HUES64 (cell line): ENCODE measurements at regions not wholly inside any gene's neighbourhood (a gene's known extent, or its start where the extent isn't known, plus 50 kb on each side); places are given as distances from the start of the nearest gene placed in this dataset.

ENCODE experiments used
- H3K27ac ChIP-seq: 2 replicates; pipeline ENCODE4 v1.7.0; 2013; ENCODE audit warnings: low read depth, low read length, inconsistent platforms
- H3K27me3 ChIP-seq: 2 replicates; pipeline ENCODE4 v1.6.1; 2013; ENCODE audit warnings: mild to moderate bottlenecking, low read length; ENCODE audit not compliant: insufficient read depth
- H3K36me3 ChIP-seq: 2 replicates; pipeline ENCODE4 v1.6.1; 2013; ENCODE audit warnings: mild to moderate bottlenecking, low read length; ENCODE audit not compliant: insufficient read depth
- H3K4me1 ChIP-seq: 2 replicates; pipeline ENCODE4 v1.6.1; 2013; ENCODE audit warnings: mild to moderate bottlenecking, low read length, moderate library complexity; ENCODE audit not compliant: insufficient read depth
- H3K4me3 ChIP-seq: 2 replicates; pipeline ENCODE4 v1.5.1; 2013; ENCODE audit warnings: mild to moderate bottlenecking, low read length, moderate library complexity
- H3K9ac ChIP-seq: 2 replicates; pipeline ENCODE4 v1.6.1; 2013; ENCODE audit warnings: mild to moderate bottlenecking, low read depth, low read length
- H3K9me3 ChIP-seq: 2 replicates; pipeline ENCODE4 v1.6.1; 2013; ENCODE audit warnings: low read depth, low read length; ENCODE audit not compliant: insufficient read depth
- WGBS: fragments of 150-250, 120-280 bp; methylation state at CpG from one replicate; pipeline ENCODE4 v1.1.7; 2013; ENCODE audit warnings: missing lambda C conversion rate; 5-methylcytosine and 5-hydroxymethylcytosine counted together

DNA sequence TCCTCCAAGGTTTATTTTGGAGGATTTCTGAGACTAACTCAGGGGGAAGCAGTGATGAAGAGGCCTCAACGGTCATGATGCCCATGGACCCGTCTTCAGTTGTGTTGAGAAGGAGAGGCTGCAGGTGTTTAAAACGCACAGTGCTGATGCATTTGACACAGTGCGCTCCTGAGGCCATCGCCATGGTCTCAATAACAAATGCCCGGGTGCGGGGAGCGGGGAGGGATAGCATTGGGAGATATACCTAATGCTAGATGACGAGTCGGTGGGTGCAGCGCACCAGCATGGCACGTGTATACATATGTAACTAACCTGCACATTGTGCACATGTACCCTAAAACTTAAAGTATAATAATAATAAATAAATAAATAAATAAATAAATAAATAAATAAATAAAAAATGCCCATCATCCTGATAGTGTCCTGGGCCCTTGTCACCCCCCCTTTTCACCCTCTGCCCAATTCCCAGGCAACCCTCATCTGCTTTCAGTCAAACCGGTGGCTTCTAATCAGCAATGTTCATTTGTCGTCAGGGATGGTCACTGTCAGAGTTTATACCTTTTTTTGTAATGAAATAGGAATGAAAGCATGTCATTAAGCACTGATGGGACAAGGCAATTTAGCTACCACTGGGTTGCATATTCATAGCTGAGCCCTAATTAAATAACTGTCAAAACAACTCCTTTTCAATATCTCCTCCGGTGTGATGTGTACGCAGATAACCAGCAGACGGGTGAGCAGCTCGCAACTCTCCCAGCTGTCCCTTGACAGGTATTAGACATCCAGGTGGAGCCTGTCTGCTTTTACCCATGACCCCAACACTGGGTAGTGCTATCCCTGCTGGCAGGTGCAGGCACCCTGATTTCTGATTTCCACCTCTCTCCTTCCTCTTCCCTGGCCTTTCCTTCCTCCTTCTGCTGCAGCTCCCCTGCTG lies 95.9 kb downstream of the KCNF1 start:
- no peaks in the 10 kb centered on the region for H3K9me3 ChIP-seq
- no peak overlapping the region for H3K9ac ChIP-seq
- 95% methylated on average over 16 of the region's 18 CpGs for WGBS
- H3K4me1 ChIP-seq, result peaks cover 11% of the 10 kb centered on the region
- no peak overlapping the region for H3K4me3 ChIP-seq
- H3K27ac ChIP-seq, result no peak overlapping the region
- H3K36me3 ChIP-seq, result no peaks in the 10 kb centered on the region
- H3K27me3 ChIP-seq, result no peaks in the 10 kb centered on the region

DNA sequence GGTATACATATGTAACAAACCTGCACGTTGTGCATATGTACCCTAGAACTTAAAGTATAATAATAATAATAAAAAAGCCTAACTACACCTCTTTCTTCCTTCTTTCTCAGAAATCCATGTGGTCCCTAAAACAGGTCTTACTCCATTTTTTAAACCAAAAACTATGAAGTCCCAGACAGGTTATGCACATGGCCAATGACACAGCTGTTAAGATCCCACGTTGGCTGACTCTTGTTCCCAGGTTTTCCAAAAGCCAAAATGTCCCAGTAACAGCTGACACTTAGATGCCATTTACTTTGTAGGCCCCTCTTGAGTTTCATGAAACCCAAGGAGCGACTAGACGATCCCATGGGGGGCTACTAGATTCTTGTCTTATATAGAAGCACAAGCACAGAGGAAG lies 97.0 kb downstream of the KCNF1 start:
- Histone ChIP-seq H3K9ac (no peak overlapping the region), H3K9me3 (no peaks in the 10 kb centered on the region), H3K27ac (no peak overlapping the region), H3K27me3 (no peaks in the 10 kb centered on the region), H3K36me3 (no peaks in the 10 kb centered on the region), H3K4me1 (peaks cover 9% of the 10 kb centered on the region), H3K4me3 (no peak overlapping the region)
- 95% methylated on average over 4 of the region's 4 CpGs for WGBS

DNA sequence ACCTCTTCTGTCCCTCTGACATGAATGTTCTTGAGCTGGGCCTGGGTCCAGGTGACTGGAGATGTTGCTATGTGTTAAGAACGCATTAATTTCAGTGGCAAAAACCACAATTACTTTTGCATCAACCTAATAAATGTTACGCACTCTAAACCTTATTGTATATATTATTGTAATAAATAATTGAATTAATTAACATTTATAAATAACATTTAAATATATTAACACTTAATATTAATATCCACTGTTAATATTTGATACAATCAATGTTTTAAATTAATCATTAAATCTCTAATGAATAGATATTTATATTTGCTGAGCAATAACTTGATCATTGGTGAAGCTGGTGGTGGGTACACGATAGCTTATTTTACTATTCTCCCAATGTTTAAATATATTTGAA lies 97.4 kb downstream of the KCNF1 start:
- Histone ChIP-seq H3K9me3 (no peaks in the 10 kb centered on the region), H3K4me3 (no peak overlapping the region), H3K36me3 (no peaks in the 10 kb centered on the region), H3K27ac (no peak overlapping the region), H3K9ac (no peak overlapping the region), H3K27me3 (no peaks in the 10 kb centered on the region), H3K4me1 (peaks cover 5% of the 10 kb centered on the region)
- no CpG with 5 or more reads among the region's 3 CpGs for WGBS

DNA sequence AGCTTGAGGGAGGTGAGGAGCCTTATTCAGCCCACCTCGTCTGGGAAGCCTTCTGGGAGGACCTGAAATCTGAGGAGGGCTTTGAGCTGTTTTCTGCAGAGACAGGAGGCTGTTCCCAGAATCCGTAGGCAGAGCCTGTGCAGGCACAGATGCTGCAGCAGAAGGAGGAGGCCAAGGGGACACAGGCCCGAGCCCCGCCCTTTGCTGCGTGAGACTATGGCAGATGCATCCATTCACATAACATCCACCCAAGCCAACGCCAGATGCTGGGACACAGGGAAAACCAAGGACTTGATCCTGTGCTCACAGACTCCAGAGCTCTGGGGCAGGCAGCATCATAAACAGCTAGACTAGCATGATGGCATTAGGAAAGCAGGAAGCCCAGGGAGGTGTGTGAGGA lies 98.2 kb downstream of the KCNF1 start:
- Histone ChIP-seq H3K9ac (no peak overlapping the region), H3K27ac (no peak overlapping the region), H3K4me3 (no peak overlapping the region), H3K36me3 (no peaks in the 10 kb centered on the region), H3K27me3 (no peaks in the 10 kb centered on the region), H3K9me3 (no peaks in the 10 kb centered on the region), H3K4me1 (no peaks in the 10 kb centered on the region)
- 86% methylated on average over 6 of the region's 6 CpGs for WGBS

DNA sequence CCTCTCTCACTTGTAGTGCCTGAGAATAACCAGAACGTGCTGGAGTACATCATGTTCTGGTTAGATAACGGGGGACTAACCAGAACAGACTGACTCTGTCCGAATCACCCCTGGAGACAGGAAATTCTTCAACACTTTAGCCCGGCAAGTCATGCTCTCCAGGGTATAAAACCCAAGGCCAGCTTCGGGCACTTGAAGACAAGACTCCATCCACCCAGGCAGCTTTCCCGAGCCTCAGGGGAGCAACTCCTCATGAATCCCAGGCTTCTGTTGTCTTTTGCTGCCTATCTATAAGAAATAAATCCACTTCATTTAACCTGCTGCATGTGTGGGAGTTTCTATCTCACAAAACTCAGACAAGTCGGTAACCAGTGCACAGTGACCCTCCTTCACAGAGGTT lies 99.6 kb downstream of the KCNF1 start:
- Histone ChIP-seq H3K36me3 (no peaks in the 10 kb centered on the region), H3K4me1 (no peaks in the 10 kb centered on the region), H3K27me3 (no peaks in the 10 kb centered on the region), H3K9me3 (no peaks in the 10 kb centered on the region), H3K9ac (no peak overlapping the region), H3K4me3 (no peak overlapping the region), H3K27ac (no peak overlapping the region)
- WGBS, result 91% methylated on average over 7 of the region's 7 CpGs

DNA sequence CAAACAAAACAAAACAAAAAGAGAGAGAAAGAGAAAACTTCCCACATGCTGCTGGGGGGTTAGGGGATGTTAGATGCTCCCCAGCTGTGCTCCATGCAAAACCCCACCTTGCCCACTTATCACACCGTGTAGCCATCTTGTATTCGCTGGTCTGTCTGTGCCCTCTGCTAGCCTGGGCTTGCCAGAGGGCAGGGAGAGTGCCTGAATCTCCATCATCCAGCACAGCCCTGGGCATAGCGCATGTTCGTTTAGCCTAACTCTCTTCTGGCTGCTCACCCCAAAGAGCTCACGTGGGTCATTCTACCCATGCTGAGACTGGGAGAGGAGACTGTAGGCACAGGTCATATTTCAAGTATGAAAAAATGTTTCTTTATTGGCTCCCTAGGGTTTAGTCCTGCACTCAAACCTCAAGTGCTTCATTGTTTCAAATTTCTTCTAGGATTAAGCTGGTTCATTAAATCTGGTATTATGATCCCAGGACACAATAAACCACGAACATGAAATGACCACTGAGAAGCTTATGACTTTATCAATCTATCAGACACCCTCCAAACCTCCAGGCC lies 100.5 kb downstream of the KCNF1 start:
- H3K9ac ChIP-seq, result no peak overlapping the region
- no peaks in the 10 kb centered on the region for H3K27me3 ChIP-seq
- no peaks in the 10 kb centered on the region for H3K36me3 ChIP-seq
- H3K27ac ChIP-seq, result no peak overlapping the region
- WGBS, result 98% methylated on average over 6 of the region's 6 CpGs
- no peaks in the 10 kb centered on the region for H3K4me1 ChIP-seq
- H3K9me3 ChIP-seq, result no peaks in the 10 kb centered on the region
- no peak overlapping the region for H3K4me3 ChIP-seq

DNA sequence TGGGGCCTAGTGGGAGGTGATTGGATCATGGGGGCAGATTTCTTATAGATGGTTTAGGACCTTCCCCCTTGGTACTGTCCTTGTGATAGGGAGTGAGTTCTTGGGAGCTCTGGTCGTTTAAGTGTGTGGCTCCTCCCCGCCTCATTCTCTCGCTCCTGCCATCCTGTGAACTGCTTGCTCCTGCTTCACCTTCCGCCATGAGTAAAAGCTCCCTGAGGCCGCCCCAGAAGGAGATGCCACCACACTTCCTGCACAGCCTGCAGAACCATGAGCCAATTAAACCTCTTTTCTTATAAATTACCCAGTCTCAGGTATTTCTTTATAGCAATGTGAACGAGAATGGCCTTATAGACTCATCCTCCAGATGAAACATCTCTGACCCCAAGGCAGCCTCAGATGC lies 101.5 kb downstream of the KCNF1 start:
- H3K9me3 ChIP-seq, result no peaks in the 10 kb centered on the region
- WGBS, result 95% methylated on average over 6 of the region's 6 CpGs
- no peak overlapping the region for H3K4me3 ChIP-seq
- H3K4me1 ChIP-seq, result no peaks in the 10 kb centered on the region
- no peaks in the 10 kb centered on the region for H3K27me3 ChIP-seq
- no peak overlapping the region for H3K9ac ChIP-seq
- H3K36me3 ChIP-seq, result no peaks in the 10 kb centered on the region
- H3K27ac ChIP-seq, result no peak overlapping the region

DNA sequence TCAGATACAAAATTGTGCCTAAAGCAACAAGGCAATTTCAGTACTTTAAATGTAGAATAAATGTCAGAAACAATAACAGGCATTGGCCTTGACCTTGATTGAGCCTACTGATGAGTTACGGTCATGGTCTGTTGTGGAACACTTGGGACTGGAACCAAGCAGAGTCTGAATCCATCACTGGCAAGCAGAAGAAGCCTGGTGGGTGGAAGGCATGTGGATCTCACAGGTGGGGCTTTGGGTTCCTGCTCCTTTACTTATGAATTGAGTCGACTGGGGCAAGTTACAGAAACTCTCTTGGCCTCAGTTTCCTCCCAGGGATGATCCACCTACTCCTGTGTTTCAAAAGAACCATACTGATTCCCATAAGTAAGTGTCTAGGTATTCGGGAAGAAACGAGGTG lies 102.3 kb downstream of the KCNF1 start:
- Histone ChIP-seq H3K9ac (no peak overlapping the region), H3K4me3 (no peak overlapping the region), H3K9me3 (no peaks in the 10 kb centered on the region), H3K27me3 (no peaks in the 10 kb centered on the region), H3K4me1 (no peaks in the 10 kb centered on the region), H3K27ac (no peak overlapping the region), H3K36me3 (no peaks in the 10 kb centered on the region)
- WGBS, result 97% methylated on average over 4 of the region's 4 CpGs

DNA sequence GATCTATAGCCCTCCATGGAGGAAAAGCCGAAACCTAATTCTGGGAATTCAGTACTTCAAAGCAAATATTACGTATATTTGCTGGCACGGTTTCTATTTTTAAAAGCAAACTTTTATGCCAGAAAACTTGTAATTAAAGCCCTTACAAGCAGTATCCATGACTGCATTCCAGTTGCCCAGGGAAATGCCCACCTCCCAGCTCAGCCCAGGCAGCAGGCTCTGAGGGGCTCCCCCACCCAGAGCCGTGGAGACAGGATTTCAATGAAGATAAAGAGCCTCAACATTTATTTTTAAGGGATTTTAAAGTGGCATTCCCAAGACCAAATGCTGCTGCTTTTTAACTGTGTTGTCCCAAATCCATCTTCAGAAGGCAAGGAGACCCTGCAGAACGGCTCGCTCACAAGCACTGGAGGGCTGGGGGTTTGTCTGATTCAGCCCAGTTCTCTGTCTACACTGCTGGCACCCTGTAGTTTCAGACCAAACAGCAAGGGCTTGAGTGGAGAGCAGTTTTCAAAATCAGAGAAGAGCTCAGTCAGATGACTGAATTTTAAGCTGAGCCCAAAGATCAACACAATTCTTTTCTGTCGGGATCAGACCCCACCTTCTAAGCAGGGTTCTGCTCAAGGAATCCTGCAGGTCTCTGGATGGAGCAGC lies 105.1 kb downstream of the KCNF1 start:
- no peaks in the 10 kb centered on the region for H3K27me3 ChIP-seq
- H3K9ac ChIP-seq, result no peak overlapping the region
- H3K9me3 ChIP-seq, result no peaks in the 10 kb centered on the region
- H3K36me3 ChIP-seq, result no peaks in the 10 kb centered on the region
- WGBS, result 97% methylated on average over 7 of the region's 7 CpGs
- no peak overlapping the region for H3K27ac ChIP-seq
- H3K4me1 ChIP-seq, result peaks cover 3% of the 10 kb centered on the region; the same call in 1 of the 2 replicates
- no peak overlapping the region for H3K4me3 ChIP-seq

DNA sequence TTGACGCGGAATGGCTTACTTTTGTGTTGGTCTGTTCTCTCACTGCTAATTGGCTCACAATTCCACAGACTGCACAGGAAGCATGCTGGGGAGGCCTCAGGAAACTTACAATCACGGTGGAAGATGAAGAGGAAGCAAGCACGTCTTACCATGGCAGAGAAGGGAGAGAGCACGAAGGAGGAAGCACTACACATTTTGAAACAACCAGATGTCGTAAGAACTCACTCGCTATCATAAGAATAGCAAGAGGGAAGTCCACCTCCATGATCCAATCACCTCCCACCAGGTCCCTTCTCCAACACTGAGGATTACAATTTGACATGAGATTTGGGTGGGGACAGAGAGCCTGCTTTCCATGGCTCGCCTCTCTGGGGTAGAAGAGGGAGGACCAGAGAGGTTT lies 106.2 kb downstream of the KCNF1 start:
- 85% methylated on average over 8 of the region's 8 CpGs for whole genome bisulfite sequencing
- Histone ChIP-seq H3K27me3 (no peaks in the 10 kb centered on the region), H3K4me1 (peaks cover 3% of the 10 kb centered on the region; the same call in 1 of the 2 replicates)

DNA sequence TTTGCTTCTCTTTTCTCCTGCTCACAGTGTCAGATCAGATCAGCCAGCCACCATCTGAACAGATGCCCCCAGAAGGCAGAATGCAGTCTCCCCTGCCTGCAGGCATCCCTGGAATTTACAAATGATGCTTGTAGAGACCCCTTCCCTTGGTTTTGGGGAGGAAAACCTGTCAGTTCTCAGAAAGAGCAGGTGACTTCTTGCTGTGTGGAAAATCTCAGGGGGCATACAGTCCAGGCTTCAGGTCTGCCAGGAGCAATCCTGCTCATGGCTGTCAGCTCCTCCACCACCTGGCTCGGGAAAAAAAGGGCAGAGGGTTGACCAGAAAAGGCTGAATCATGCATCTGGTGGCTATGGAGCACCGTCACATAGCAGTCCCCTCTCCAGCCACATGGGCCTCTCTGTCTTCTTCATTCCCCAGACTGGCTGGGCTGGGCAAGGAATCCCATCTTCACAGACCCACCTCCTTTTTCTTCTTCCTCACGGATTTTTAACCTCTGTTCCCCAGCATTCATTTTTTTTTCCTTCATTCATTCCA lies 107.0 kb downstream of the KCNF1 start:
- Histone ChIP-seq H3K4me3 (no peak overlapping the region), H3K27me3 (no peaks in the 10 kb centered on the region), H3K4me1 (peaks cover 3% of the 10 kb centered on the region; the same call in 1 of the 2 replicates), H3K27ac (no peak overlapping the region), H3K36me3 (no peaks in the 10 kb centered on the region), H3K9ac (no peak overlapping the region), H3K9me3 (no peaks in the 10 kb centered on the region)
- WGBS, result 90% methylated on average over 3 of the region's 3 CpGs

More for the DNA sequence above, 106.2 kb downstream of the KCNF1 start:
- Histone ChIP-seq H3K9me3 (no peaks in the 10 kb centered on the region), H3K4me3 (no peak overlapping the region), H3K27ac (no peak overlapping the region), H3K36me3 (no peaks in the 10 kb centered on the region), H3K9ac (no peak overlapping the region)
